VCaP (cell line): ENCODE measurements at regions not wholly inside any gene's neighbourhood (a gene's known extent, or its start where the extent isn't known, plus 50 kb on each side); places are given as distances from the start of the nearest gene placed in this dataset.

Experiments
- H3K27ac ChIP-seq: fragments of 450-650 bp; 2 replicates; pipeline ENCODE4 v1.5.1; 2017
- CTCF ChIP-seq: fragments of 450-650 bp; conservative IDR thresholded peaks from 2 replicates; pipeline ENCODE4 v1.5.1; 2017; ENCODE audit warnings: mild to moderate bottlenecking, moderate library complexity

- no peak overlapping the region for H3K27ac ChIP-seq
- no peak for TF ChIP-seq CTCF
These were observed 235.7 kb upstream of the TNC start for GRCh38 chr9:115353681-115354080.

DNA sequence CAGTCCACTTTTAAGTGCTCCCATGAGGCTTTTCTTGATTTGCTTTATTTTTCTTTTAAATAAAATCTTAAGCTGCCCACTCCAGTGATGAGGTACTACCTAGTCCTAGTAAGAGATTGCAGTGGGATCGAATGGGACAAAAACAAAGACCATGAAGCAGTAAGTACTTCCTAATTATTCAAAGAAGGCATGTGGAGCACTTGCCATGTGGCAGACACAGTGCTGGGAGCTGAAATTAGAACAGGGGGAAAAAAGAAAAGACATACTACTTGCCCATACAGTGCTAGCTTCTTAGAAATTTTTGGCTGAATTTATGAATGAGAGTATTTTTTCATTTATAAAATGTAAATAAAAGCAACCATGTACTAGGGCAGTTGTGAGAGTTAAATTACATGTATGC lies 239.9 kb upstream of the TNC start:
- no peak for TF ChIP-seq CTCF
- H3K27ac ChIP-seq: no peak overlapping the region

DNA sequence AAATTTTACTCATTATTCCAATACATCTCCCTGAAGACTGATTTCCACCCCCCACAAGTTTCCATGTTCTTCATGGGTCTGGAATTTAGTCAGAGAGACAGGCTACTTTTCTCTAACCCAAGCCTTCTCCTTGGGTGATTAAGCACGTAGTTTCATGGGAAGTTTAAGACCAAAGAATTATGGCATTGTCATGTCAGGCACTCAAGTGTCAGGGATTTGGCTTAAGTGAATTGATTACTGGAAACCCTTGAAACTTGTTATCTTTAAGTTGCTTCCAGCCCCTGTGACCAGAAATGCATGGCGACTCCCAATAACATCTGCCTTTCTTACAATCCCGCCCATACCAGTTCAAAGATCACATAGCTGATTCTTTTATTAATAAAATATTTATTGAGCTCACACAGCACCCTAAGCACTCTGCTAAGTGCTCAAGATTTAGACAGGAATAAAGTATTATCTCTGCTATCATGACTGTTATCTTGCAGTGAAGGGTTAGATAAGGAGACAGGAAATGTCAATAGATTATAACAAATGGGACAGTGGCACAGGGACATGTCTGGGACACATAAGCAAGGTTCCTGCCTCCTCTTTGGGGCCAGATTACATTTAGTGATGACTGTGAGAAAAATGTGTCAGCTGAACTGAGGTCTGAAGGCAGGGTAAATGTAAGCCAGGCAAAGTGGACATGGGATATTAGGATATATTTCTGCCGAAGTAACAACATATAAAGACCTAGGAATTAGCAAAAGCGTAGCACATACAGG lies 241.2 kb upstream of the TNC start:
- no peak for TF ChIP-seq CTCF
- peak overlapping the region; percentile 57 for H3K27ac ChIP-seq

DNA sequence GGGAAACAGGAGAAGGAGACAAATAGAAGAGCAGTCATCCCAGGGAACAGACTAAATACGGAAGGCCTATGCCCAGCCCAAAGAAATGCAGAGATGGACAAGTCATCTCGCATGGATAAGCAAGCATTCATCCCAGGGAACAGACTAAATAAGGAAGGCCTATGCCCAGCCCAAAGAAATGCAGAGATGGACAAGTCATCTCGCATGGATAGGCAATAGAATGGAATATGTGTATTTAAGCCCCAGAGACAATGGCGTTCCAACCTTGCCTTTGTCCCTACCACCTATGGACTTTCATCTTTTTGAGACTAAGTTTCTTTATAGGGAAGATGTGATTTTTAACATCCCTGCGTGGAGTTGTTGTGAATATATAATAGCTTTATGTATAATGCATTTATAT lies 242.2 kb upstream of the TNC start:
- peak overlapping the region; percentile 57 for H3K27ac ChIP-seq
- TF ChIP-seq CTCF: no peak

GRCh38 chr9:115362101-115362500 lies 244.1 kb upstream of the TNC start:
- no peak overlapping the region for H3K27ac ChIP-seq
- no peak for TF ChIP-seq CTCF

DNA sequence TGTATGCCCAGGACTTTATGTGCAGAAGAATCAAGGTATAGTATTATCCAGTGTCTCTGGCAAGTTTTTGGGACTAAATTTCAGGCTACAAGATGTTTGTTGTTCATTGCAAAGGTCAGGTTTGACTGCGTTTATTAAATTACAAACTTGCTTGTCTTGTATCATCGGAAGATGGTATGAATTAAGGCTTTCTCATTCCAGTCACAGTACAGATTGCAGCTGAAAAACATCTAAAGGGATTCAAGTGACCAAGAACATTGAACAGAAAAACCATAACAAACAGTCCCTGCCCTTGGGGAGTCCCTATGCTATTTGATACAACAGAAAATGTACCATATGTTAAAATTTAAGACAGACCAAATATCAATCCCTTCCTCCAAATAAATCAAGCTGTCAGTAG lies 244.7 kb upstream of the TNC start:
- TF ChIP-seq CTCF: no peak
- no peak overlapping the region for H3K27ac ChIP-seq

DNA sequence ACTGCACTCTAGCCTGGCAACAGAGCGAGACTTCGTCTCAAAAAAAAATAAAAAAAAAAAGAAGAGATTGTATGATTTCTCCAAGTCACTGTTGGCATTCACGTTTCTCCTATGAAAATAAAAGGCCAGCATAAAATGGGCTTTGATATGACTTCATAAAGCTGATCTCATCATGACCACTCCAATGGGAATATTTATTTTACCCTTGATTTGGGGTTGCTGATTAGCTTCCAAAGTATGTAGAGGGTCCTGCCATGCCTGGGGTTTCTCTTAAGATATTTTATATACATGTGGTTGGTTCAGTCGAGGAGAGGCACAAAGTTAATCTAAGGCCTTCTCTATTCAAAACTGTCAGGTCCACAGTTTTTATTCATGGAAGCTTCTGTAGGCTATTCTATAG lies 247.0 kb upstream of the TNC start:
- TF ChIP-seq CTCF: no peak
- H3K27ac ChIP-seq: no peak overlapping the region
